T-cell (primary cell): ENCODE measurements at regions not wholly inside any gene's neighbourhood (a gene's known extent, or its start where the extent isn't known, plus 50 kb on each side); places are given as distances from the start of the nearest gene placed in this dataset.
"Not testable (repeated sequence)": the region's sequence is repeated elsewhere in the genome, so short reads cannot be mapped to it uniquely, and the experiment has no call there.

Source experiments
- ATAC-seq, 4 experiments: fragments of 200-7000 bp in 3 of 4; fragments of 150-1000 bp in 1 of 4; cut with Tn5 transposase; replicated peaks in 1 of 4; 1 replicate in 3 of 4; 2 replicates in 1 of 4; pipeline ENCODE4 v1.10.0; 2021; ENCODE audit warnings: moderate library complexity in 3 of 4, mild to moderate bottlenecking in 2 of 4, moderate number of reproducible peaks in 1 of 4
- CTCF ChIA-PET, 2 donors: fragments of 300-600 bp; sonication (Branson Sonifier 250); formaldehyde crosslinking; loops; one replicate each; lab custom pipeline; 2022; ENCODE audit warnings: antibody characterized with exemption in 2 of 2; lab: Charles Lee
- POLR2A ChIA-PET, 2 donors: fragments of 300-600 bp; sonication (Branson Sonifier 250); formaldehyde crosslinking; loops; one replicate each; lab custom pipeline; 2022; ENCODE audit warnings: antibody characterized with exemption in 2 of 2; lab: Charles Lee
- DNase-seq, 35 experiments: peaks; one replicate each; pipeline versions ENCODE4 v3.0.0 to v3.0.0-alpha.2; 2013 to 2023
- H3K27ac ChIP-seq: one replicate; pipeline ENCODE4 v1.5.1; 2013; ENCODE audit warnings: low read length
- H3K27me3 ChIP-seq, 2 experiments: replicated peaks in 1 of 2; 1 replicate in 1 of 2; 2 replicates in 1 of 2; pipeline versions ENCODE4 v1.6.1 to v1.7.0; 2013; ENCODE audit warnings: low read length in 1 of 2, mixed read lengths in 1 of 2; ENCODE audit not compliant: control insufficient read depth in 2 of 2, insufficient read depth in 2 of 2; ENCODE audit errors: extremely low read depth in 1 of 2
- H3K36me3 ChIP-seq, 2 donors: 1 replicate in 1 of 2; 2 replicates in 1 of 2; pipeline versions ENCODE4 v1.6.1 to v1.7.0; 2013; ENCODE audit warnings: low read length in 1 of 2; ENCODE audit not compliant: control insufficient read depth in 2 of 2, insufficient read depth in 1 of 2; ENCODE audit errors: extremely low read depth in 1 of 2
- H3K4me1 ChIP-seq, 2 experiments: 1 replicate in 1 of 2; 2 replicates in 1 of 2; pipeline versions ENCODE4 v1.6.1 to v1.7.0; 2013; ENCODE audit warnings: low read length in 2 of 2, mixed read lengths in 1 of 2; ENCODE audit not compliant: insufficient read depth in 2 of 2, control insufficient read depth in 1 of 2; ENCODE audit errors: extremely low read depth in 1 of 2
- H3K4me3 ChIP-seq, 2 donors: 1 replicate in 1 of 2; 2 replicates in 1 of 2; pipeline versions ENCODE4 v1.5.1 to v1.7.0; 2013; ENCODE audit warnings: mild to moderate bottlenecking in 2 of 2, low read length in 1 of 2, moderate library complexity in 1 of 2; ENCODE audit not compliant: control insufficient read depth in 1 of 2; ENCODE audit errors: extremely low read depth in 1 of 2
- H3K9me3 ChIP-seq: 2 replicates; pipeline ENCODE4 v1.7.0; 2013
- H3K27ac Mint-ChIP-seq, 2 donors: one replicate each; pipeline ENCODE4 v1.8.0; 2020 to 2021; ENCODE audit warnings: mild to moderate bottlenecking in 2 of 2, mixed read lengths in 2 of 2
- H3K27me3 Mint-ChIP-seq, 2 donors: one replicate each; pipeline ENCODE4 v1.8.0; 2021 to 2022; ENCODE audit warnings: mixed read lengths in 2 of 2
- H3K36me3 Mint-ChIP-seq: one replicate; pipeline ENCODE4 v1.8.0; 2021; ENCODE audit warnings: mixed read lengths
- H3K4me1 Mint-ChIP-seq, 3 donors: one replicate each; pipeline ENCODE4 v1.8.0; 2020 to 2022; ENCODE audit warnings: mixed read lengths in 3 of 3, mild to moderate bottlenecking in 1 of 3
- H3K4me3 Mint-ChIP-seq, 3 donors: one replicate each; pipeline ENCODE4 v1.8.0; 2020 to 2022; ENCODE audit warnings: mild to moderate bottlenecking in 3 of 3, mixed read lengths in 3 of 3, moderate library complexity in 3 of 3
- H3K9me3 Mint-ChIP-seq, 3 donors: one replicate each; pipeline ENCODE4 v1.8.0; 2020 to 2022; ENCODE audit warnings: mixed read lengths in 3 of 3
- WGBS: methylation state at CpG from one replicate; pipeline ENCODE4 v1.1.5; 2013; ENCODE audit warnings: missing lambda C conversion rate; ENCODE audit not compliant: insufficient coverage; 5-methylcytosine and 5-hydroxymethylcytosine counted together

GRCh38 chr4:71214578-71214977, 124.2 kb upstream of the SLC4A4 start:
- DNase-seq = no peak
- CTCF ChIA-PET = no interaction called here
- H3K4me3 Mint-ChIP-seq = no peak overlapping the region
- H3K36me3 ChIP-seq = no peaks in the 10 kb centered on the region
- POLR2A ChIA-PET = no interaction called here
- no peaks in the 10 kb centered on the region for H3K36me3 Mint-ChIP-seq
- ATAC-seq = no peak
- H3K27ac Mint-ChIP-seq = no peak overlapping the region
- no peaks in the 10 kb centered on the region for H3K4me1 ChIP-seq
- H3K9me3 Mint-ChIP-seq = peaks cover 0 to 4% (median 0%) of the 10 kb centered on the region in 3 donors
- no peak overlapping the region for H3K4me3 ChIP-seq
- no peaks in the 10 kb centered on the region for H3K27me3 ChIP-seq
- no peaks in the 10 kb centered on the region for H3K9me3 ChIP-seq
- no peaks in the 10 kb centered on the region for H3K27me3 Mint-ChIP-seq
- H3K27ac ChIP-seq = no peak overlapping the region
- no peaks in the 10 kb centered on the region for H3K4me1 Mint-ChIP-seq

- Histone ChIP-seq H3K36me3 (no peaks in the 10 kb centered on the region), H3K27me3 (no peaks in the 10 kb centered on the region), H3K9me3 (no peaks in the 10 kb centered on the region), H3K4me1 (no peaks in the 10 kb centered on the region), H3K27ac (no peak overlapping the region), H3K4me3 (no peak overlapping the region)
- Mint-ChIP-seq H3K4me3 (no peak overlapping the region), H3K4me1 (no peaks in the 10 kb centered on the region), H3K36me3 (no peaks in the 10 kb centered on the region), H3K27me3 (no peaks in the 10 kb centered on the region), H3K9me3 (peaks cover 0 to 5% (median 4%) of the 10 kb centered on the region in 3 donors), H3K27ac (no peak overlapping the region)
- DNase-seq (no peak), ATAC-seq (no peak)
- ChIA-PET CTCF (no interaction called here), POLR2A (no interaction called here)
- 85% methylated on average over 2 of the region's 5 CpGs for WGBS
Observed at GRCh38 chr4:71216316-71216959, 122.4 kb upstream of the SLC4A4 start.

- ChIA-PET CTCF (no interaction called here), POLR2A (no interaction called here)
Observed at GRCh38 chr4:71217688-71218087, 121.1 kb upstream of the SLC4A4 start.

GRCh38 chr4:71220848-71221247, 118.0 kb upstream of the SLC4A4 start:
- H3K36me3 Mint-ChIP-seq, H3K36me3 ChIP-seq, ATAC-seq, H3K27ac ChIP-seq, H3K4me1 ChIP-seq, POLR2A ChIA-PET, H3K4me3 Mint-ChIP-seq, H3K9me3 Mint-ChIP-seq, H3K27ac Mint-ChIP-seq, H3K9me3 ChIP-seq, DNase-seq, H3K27me3 ChIP-seq, H3K4me1 Mint-ChIP-seq, CTCF ChIA-PET, H3K4me3 ChIP-seq: not testable (repeated sequence)
- H3K27me3 Mint-ChIP-seq = peaks cover 5 to 15% of the 10 kb centered on the region in 2 donors
- WGBS = 100% methylated on average over 2 of the region's 4 CpGs

More at GRCh38 chr4:71217688-71218087, 121.1 kb upstream of the SLC4A4 start:
- H3K9me3 ChIP-seq = no peaks in the 10 kb centered on the region
- H3K36me3 ChIP-seq = no peaks in the 10 kb centered on the region
- peaks cover 0 to 9% (median 4%) of the 10 kb centered on the region in 3 donors for H3K9me3 Mint-ChIP-seq
- no peak overlapping the region for H3K4me3 Mint-ChIP-seq
- H3K36me3 Mint-ChIP-seq = no peaks in the 10 kb centered on the region
- H3K4me1 Mint-ChIP-seq = no peaks in the 10 kb centered on the region
- DNase-seq (no peak), ATAC-seq (no peak)
- H3K27ac ChIP-seq = no peak overlapping the region
- no peaks in the 10 kb centered on the region for H3K4me1 ChIP-seq
- peaks cover 5 to 6% of the 10 kb centered on the region in 2 donors for H3K27me3 Mint-ChIP-seq
- H3K27ac Mint-ChIP-seq = no peak overlapping the region
- no peaks in the 10 kb centered on the region for H3K27me3 ChIP-seq
- H3K4me3 ChIP-seq = no peak overlapping the region

GRCh38 chr4:71221510-71222466, 117.0 kb upstream of the SLC4A4 start:
- Histone ChIP-seq H3K27me3 (peaks cover 0 to 7% of the 10 kb centered on the region in 2 experiments), H3K4me1 (no peaks in the 10 kb centered on the region), H3K36me3 (no peaks in the 10 kb centered on the region), H3K27ac (no peak overlapping the region), H3K4me3 (no peak overlapping the region), H3K9me3 (no peaks in the 10 kb centered on the region)
- Mint-ChIP-seq H3K36me3 (no peaks in the 10 kb centered on the region), H3K27ac (no peak overlapping the region), H3K4me3 (no peak overlapping the region), H3K27me3 (peaks cover 5 to 15% of the 10 kb centered on the region in 2 donors), H3K9me3 (peaks cover 0 to 9% (median 0%) of the 10 kb centered on the region in 3 donors), H3K4me1 (no peaks in the 10 kb centered on the region)
- DNase-seq (no peak), ATAC-seq (no peak)
- ChIA-PET POLR2A (no interaction called here), CTCF (no interaction called here)
- 55% methylated on average over 2 of the region's 6 CpGs for WGBS

- H3K27me3 ChIP-seq = peaks cover 0 to 7% of the 10 kb centered on the region in 2 experiments
- H3K9me3 ChIP-seq = no peaks in the 10 kb centered on the region
- ChIA-PET POLR2A (no interaction called here), CTCF (no interaction called here)
- Mint-ChIP-seq H3K9me3 (peaks cover 0 to 9% (median 0%) of the 10 kb centered on the region in 3 donors), H3K36me3 (no peaks in the 10 kb centered on the region), H3K27ac (no peak overlapping the region), H3K27me3 (peaks cover 5 to 15% of the 10 kb centered on the region in 2 donors), H3K4me1 (no peaks in the 10 kb centered on the region), H3K4me3 (no peak overlapping the region)
- H3K27ac ChIP-seq = no peak overlapping the region
- no peak for DNase-seq
- H3K4me1 ChIP-seq = no peaks in the 10 kb centered on the region
- no peaks in the 10 kb centered on the region for H3K36me3 ChIP-seq
- no peak for ATAC-seq
- WGBS = 80% methylated on average over 1 of the region's 2 CpGs
- no peak overlapping the region for H3K4me3 ChIP-seq
Observed at GRCh38 chr4:71222661-71223060, 116.2 kb upstream of the SLC4A4 start.
